Fibroblast of villous mesenchyme (primary cell): ENCODE measurements at regions not wholly inside any gene's neighbourhood (a gene's known extent, or its start where the extent isn't known, plus 50 kb on each side); places are given as distances from the start of the nearest gene placed in this dataset.

Experiments
- DNase-seq: peaks from one replicate; pipeline ENCODE4 v3.0.0-alpha.2; 2010; ENCODE audit warnings: low read depth
- H3K4me3 ChIP-seq: 2 replicates; pipeline ENCODE4 v1.5.1; 2011; ENCODE audit warnings: low read depth, mild to moderate bottlenecking, low read length
- TF ChIP-seq, protein P1 (sequence below): IDR thresholded peaks from 2 replicates; pipeline ENCODE4 v1.5.1; 2012; ENCODE audit warnings: low read depth, mild to moderate bottlenecking, low read length; ENCODE audit not compliant: insufficient read depth

DNA sequence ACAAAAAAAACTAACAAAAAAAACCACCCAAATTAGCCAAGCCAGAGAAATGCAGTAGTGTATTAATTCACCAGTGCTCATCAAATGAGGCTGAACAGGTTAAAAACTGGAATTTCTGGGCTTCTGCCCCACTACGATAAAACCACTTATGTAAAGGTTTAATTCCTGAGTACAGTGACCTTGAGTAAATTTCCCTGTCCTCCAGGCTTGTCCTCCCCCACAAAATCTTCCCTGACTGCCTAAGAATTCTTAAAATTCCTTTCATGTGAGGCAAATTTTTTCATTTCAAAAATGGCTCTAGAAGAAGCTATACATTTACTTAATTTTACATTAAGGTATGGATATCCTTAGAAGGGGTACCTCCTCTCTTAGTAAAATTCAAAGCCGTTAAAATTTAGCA, 80.1 kb upstream of the ID4 start:
- no peak overlapping the region for H3K4me3 ChIP-seq
- TF ChIP-seq, protein P1, sequence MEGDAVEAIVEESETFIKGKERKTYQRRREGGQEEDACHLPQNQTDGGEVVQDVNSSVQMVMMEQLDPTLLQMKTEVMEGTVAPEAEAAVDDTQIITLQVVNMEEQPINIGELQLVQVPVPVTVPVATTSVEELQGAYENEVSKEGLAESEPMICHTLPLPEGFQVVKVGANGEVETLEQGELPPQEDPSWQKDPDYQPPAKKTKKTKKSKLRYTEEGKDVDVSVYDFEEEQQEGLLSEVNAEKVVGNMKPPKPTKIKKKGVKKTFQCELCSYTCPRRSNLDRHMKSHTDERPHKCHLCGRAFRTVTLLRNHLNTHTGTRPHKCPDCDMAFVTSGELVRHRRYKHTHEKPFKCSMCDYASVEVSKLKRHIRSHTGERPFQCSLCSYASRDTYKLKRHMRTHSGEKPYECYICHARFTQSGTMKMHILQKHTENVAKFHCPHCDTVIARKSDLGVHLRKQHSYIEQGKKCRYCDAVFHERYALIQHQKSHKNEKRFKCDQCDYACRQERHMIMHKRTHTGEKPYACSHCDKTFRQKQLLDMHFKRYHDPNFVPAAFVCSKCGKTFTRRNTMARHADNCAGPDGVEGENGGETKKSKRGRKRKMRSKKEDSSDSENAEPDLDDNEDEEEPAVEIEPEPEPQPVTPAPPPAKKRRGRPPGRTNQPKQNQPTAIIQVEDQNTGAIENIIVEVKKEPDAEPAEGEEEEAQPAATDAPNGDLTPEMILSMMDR: no peak
- no peak for DNase-seq

GRCh38 chr6:19759117-19759880, 77.9 kb upstream of the ID4 start:
- no peak overlapping the region for H3K4me3 ChIP-seq
- TF ChIP-seq, protein P1: no peak
- DNase-seq: peak; percentile 68

GRCh38 chr6:19761121-19761520, 76.0 kb upstream of the ID4 start:
- H3K4me3 ChIP-seq: no peak overlapping the region
- no peak for DNase-seq
- TF ChIP-seq, protein P1: no peak

- no peak for DNase-seq
- no peak overlapping the region for H3K4me3 ChIP-seq
- TF ChIP-seq, protein P1: no peak
Measured at GRCh38 chr6:19771753-19772336, 65.3 kb upstream of the ID4 start.

DNA sequence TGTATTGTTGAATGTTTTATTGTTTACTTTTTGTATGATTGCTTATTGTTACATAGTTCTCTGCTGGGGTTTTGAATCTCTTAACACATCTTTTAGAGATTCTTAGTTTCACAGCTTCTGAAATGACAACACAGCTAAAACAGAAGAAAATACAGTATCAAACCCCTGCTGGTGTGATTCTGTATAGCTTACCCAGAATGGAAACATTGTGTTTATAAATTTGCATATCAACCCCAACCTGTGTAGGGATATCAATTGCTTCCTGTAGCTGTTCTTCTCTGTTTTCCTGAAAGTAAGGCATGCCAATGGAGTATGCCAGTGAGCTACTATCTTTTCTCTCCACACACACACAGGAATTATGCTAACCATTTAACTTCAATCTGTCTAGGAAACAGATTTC, 64.3 kb upstream of the ID4 start:
- H3K4me3 ChIP-seq: no peak overlapping the region
- TF ChIP-seq, protein P1: no peak
- no peak for DNase-seq

GRCh38 chr6:19781269-19781668, 55.9 kb upstream of the ID4 start:
- H3K4me3 ChIP-seq: no peak overlapping the region
- no peak for DNase-seq
- TF ChIP-seq, protein P1: no peak
